ENCODE measurements at regions not wholly inside any gene's neighbourhood (a gene's known extent, or its start where the extent isn't known, plus 50 kb on each side); places are given as distances from the start of the nearest gene placed in this dataset.

- TF ChIP-seq CTCF (conservative IDR thresholded peaks at IDR 0.05; ENCODE audit: low read depth, low read length) (no peak), EZH2 (IDR thresholded peaks at IDR 0.05; ENCODE audit: borderline replicate concordance, low read depth, low read length, poor library complexity, severe bottlenecking) (no peak)
Observed at GRCh38 chr4:162699629-162700028, 467.1 kb downstream of the NAF1 start.

Measured in A673 (cell line).